Raji (cell line): ENCODE measurements at regions not wholly inside any gene's neighbourhood (a gene's known extent, or its start where the extent isn't known, plus 50 kb on each side); places are given as distances from the start of the nearest gene placed in this dataset.

Experiments used
- POLR2A ChIP-seq: IDR thresholded peaks from 2 replicates; pipeline ENCODE4 v1.6.1; 2011; ENCODE audit warnings: low read depth, low read length, control low read depth; ENCODE audit not compliant: insufficient read depth

DNA sequence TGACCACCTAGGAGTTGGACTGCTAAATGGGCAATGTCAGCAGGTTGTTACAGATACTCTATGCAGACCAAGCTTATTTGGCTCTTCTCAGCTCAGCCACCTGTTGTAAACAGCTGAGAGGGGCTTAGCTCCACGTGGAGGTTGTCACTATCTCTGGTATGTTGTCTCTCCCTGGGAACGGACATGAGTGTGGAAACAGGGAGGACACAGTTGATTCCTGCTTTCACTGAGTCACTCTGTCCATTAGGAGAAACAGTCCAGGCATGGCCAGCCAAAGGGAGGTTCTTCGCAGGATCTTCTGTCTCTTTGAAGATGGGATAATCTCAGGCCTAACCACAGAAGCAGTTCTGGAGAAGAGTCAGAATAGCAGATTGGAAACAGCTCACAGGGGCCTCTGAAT, 121.2 kb downstream of the PALM2AKAP2 start:
- TF ChIP-seq POLR2A, result no peak

GRCh38 chr9:109903515-109904138, 123.6 kb downstream of the PALM2AKAP2 start:
- no peak for TF ChIP-seq POLR2A

DNA sequence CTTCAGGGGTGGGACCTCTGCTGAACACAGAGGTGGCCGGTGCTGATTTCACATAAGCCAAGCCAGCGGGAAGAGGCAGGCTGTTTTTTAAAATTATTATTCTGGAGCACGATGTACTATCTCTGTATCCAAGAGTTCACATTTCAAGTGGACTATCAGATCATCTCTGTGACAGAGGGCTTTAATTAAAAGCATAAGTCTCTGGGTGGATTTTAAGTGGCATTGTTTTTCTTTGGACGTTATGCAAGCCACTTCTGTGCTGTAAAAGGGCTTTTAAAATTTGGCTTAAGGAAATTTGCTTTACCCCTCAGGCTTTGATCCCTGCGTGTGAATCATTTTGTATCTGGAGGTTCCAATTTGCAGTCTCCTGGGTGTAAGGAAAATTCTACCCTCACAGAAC, 124.7 kb downstream of the PALM2AKAP2 start:
- TF ChIP-seq POLR2A, result no peak

DNA sequence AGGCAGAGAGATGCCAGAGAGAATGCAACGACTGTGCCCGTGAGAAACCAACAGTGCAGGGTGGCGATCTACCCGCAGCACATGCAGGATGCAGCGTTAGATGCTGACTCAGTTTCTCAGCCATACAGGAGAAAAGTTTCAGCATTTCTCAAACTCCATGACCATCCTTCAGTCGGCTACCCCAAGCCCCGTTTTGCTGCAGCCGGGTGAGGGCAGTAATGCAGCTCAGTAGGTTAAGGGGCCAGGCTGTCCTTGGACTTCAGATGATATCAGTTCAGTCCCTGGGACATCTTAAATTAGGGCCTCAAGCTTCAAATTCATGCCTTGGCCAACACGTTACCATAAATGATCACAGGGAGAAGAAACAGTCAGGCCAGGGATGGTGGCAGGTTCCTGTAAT, 125.5 kb downstream of the PALM2AKAP2 start:
- TF ChIP-seq POLR2A, result no peak

GRCh38 chr9:109906766-109907382, 126.9 kb downstream of the PALM2AKAP2 start:
- no peak for TF ChIP-seq POLR2A

DNA sequence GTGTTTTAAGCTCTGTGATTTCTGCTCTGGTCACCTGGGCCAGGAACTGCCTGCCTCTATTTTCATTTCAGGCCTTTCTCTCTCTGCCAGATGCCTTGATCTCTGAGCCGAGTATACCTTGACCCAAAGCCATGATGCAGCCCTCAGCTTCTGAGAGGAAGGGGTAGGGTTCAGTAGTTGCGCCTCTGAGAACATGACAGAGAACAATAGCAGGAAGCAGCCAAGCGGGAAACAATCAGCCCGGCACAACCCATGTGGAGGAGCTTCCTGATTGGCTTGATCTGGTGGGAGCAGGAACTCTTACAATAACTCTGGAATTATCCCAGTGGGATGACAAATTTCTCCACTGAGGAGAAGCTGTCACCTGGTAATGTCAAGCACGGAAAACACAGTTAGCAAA, 127.4 kb downstream of the PALM2AKAP2 start:
- TF ChIP-seq POLR2A, result no peak

GRCh38 chr9:109907810-109908458, 127.9 kb downstream of the PALM2AKAP2 start:
- TF ChIP-seq POLR2A, result no peak

- TF ChIP-seq POLR2A, result no peak
These were observed 128.7 kb downstream of the PALM2AKAP2 start for GRCh38 chr9:109908459-109909390.

GRCh38 chr9:109910671-109911518, 130.9 kb downstream of the PALM2AKAP2 start:
- no peak for TF ChIP-seq POLR2A

DNA sequence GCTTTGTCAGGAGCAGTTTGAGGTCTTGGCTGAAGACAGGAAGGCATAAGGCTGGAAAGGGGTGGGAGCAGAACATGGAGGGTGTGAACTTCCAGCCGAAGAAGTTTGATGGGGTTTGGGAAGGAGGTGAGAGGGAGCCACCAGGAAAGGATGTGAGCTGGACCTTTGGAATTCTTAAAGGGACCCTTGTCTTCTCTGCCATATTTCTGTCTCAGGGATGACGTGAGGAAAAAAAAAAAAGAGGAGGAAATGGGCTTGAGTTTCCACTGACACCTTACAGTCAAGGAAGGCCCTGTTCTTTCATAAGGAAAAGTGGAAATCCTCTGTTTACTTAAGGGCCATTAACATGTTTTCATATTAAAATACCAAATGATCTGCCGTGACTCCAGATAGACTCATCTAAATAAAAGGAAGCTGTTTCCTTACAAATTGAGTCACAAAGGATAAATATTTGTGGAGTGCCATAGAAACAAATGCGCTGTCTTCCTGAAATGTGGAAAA, 132.1 kb downstream of the PALM2AKAP2 start:
- TF ChIP-seq POLR2A, result no peak

- no peak for TF ChIP-seq POLR2A
These were observed 132.9 kb downstream of the PALM2AKAP2 start for GRCh38 chr9:109912726-109913460.

- TF ChIP-seq POLR2A, result no peak
These were observed 133.4 kb downstream of the PALM2AKAP2 start for GRCh38 chr9:109913461-109913810.

DNA sequence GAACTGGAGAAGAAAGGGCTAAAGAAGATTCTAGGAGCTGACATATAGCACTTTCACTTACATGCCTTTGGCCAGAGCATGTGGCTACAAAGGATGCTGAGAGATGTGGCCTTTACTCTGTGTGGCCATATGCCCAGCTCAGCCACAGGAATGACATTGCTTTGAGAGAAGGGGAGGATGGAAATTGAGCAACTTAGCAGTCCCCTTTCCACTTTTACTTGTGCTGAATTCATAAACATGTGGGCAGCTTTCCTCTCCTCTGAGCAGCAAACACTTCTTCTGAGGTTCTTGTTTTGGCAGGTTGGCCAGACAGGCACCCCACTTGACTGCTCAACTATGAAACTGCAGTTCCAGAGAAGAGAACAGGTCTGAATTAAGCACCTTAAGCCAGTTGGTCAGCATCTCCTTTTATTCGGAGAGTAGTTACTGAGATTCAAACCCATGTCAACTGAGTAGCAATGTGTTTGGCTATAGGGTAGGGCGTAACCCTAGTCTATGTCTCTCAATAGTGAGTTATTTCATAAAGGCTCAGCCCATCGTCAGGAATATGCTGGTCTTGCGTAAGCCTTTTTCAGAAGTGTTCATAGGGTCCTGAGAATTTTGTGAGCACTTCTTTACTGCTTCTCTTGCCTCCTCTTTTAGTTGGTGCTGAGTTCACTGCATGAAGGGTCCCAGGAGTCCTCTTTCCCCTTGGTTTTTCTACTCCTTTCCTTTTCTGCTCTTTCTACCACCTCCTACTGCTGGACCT, 134.5 kb downstream of the PALM2AKAP2 start:
- peak; percentile 60; the same call in 1 of the 2 replicates for TF ChIP-seq POLR2A
